Neural progenitor cell (in vitro differentiated cells): ENCODE measurements at regions not wholly inside any gene's neighbourhood (a gene's known extent, or its start where the extent isn't known, plus 50 kb on each side); places are given as distances from the start of the nearest gene placed in this dataset.

Experiments used
- DNase-seq: peaks from one replicate; pipeline ENCODE4 v3.0.0-alpha.2; 2016; ENCODE audit warnings: low spot score
- H2AFZ ChIP-seq: fragments of 200-600 bp; sonication (generic); replicated peaks from 2 replicates; pipeline ENCODE4 v1.6.1; 2016; ENCODE audit warnings: antibody characterized with exemption
- H3F3A ChIP-seq: fragments of 200-600 bp; sonication (generic); 2 replicates; pipeline ENCODE4 v1.6.1; 2016; ENCODE audit warnings: antibody characterized with exemption, low read depth
- H3K27ac ChIP-seq: fragments of 200-600 bp; sonication (generic); 2 replicates; pipeline ENCODE4 v1.5.1; 2016; ENCODE audit warnings: mild to moderate bottlenecking
- H3K27me3 ChIP-seq: fragments of 200-600 bp; sonication (generic); 2 replicates; pipeline ENCODE4 v1.6.1; 2016; ENCODE audit warnings: mild to moderate bottlenecking, moderate library complexity
- H3K36me3 ChIP-seq: fragments of 200-600 bp; sonication (generic); 2 replicates; pipeline ENCODE4 v1.5.1; 2016
- H3K4me1 ChIP-seq: fragments of 200-600 bp; sonication (generic); 2 replicates; pipeline ENCODE4 v1.6.1; 2016; ENCODE audit warnings: mixed run types
- H3K4me2 ChIP-seq: fragments of 200-600 bp; sonication (generic); 2 replicates; pipeline ENCODE4 v1.6.1; 2016
- H3K4me3 ChIP-seq: fragments of 200-600 bp; sonication (generic); 2 replicates; pipeline ENCODE4 v1.5.1; 2016
- H3K79me2 ChIP-seq: fragments of 200-600 bp; sonication (generic); 2 replicates; pipeline ENCODE4 v1.6.1; 2016; ENCODE audit warnings: low read depth
- H3K9ac ChIP-seq: fragments of 200-600 bp; sonication (generic); 2 replicates; pipeline ENCODE4 v1.6.1; 2016
- H3K9me3 ChIP-seq: fragments of 200-600 bp; sonication (generic); 2 replicates; pipeline ENCODE4 v1.5.1; 2016; ENCODE audit warnings: low read depth
- H4K20me1 ChIP-seq: fragments of 200-600 bp; sonication (generic); 2 replicates; pipeline ENCODE4 v1.6.1; 2016; ENCODE audit warnings: low read depth
- H3K27ac Mint-ChIP-seq: 3 replicates; pipeline ENCODE4 v1.8.0; 2021; ENCODE audit warnings: mixed read lengths
- H3K27me3 Mint-ChIP-seq: 2 replicates; pipeline ENCODE4 v1.8.0; 2022; ENCODE audit warnings: low read depth, mild to moderate bottlenecking, inconsistent platforms, moderate library complexity, mixed read lengths; ENCODE audit not compliant: insufficient read depth
- H3K36me3 Mint-ChIP-seq: 3 replicates; pipeline ENCODE4 v1.8.0; 2021; ENCODE audit warnings: mixed read lengths
- H3K4me1 Mint-ChIP-seq: 3 replicates; pipeline ENCODE4 v1.8.0; 2021; ENCODE audit warnings: mixed read lengths
- H3K4me3 Mint-ChIP-seq: 3 replicates; pipeline ENCODE4 v1.8.0; 2021; ENCODE audit warnings: mild to moderate bottlenecking, moderate library complexity, mixed read lengths
- H3K9me3 Mint-ChIP-seq: 3 replicates; pipeline ENCODE4 v1.8.0; 2020; ENCODE audit warnings: mixed read lengths
- EZH2 ChIP-seq: fragments of 200-600 bp; sonication (generic); IDR thresholded peaks from 2 replicates; pipeline ENCODE4 v1.6.1; 2017; ENCODE audit warnings: antibody characterized with exemption, mild to moderate bottlenecking, moderate library complexity
- EZH2phosphoT487 ChIP-seq: fragments of 200-600 bp; sonication (generic); IDR thresholded peaks from 2 replicates; pipeline ENCODE4 v1.6.1; 2017; ENCODE audit warnings: antibody characterized with exemption
- TF ChIP-seq, protein P1 (sequence below): fragments of 200-600 bp; sonication (generic); IDR thresholded peaks from 2 replicates; pipeline ENCODE4 v1.5.1; 2017; ENCODE audit warnings: antibody characterized with exemption, mild to moderate bottlenecking

- peaks cover 5% of the 10 kb centered on the region for H3K9me3 Mint-ChIP-seq
- no peaks in the 10 kb centered on the region for H3K36me3 Mint-ChIP-seq
- no peak overlapping the region for H3K27ac Mint-ChIP-seq
- Histone ChIP-seq H3K27ac (no peak overlapping the region), H3K9ac (no peak overlapping the region), H3K4me2 (no peak overlapping the region), H3K4me3 (no peak overlapping the region), H3K4me1 (peaks cover 15% of the 10 kb centered on the region), H3K27me3 (no peaks in the 10 kb centered on the region), H3K79me2 (no peaks in the 10 kb centered on the region), H2AFZ (no peak overlapping the region), H3K9me3 (no peaks in the 10 kb centered on the region), H4K20me1 (no peaks in the 10 kb centered on the region), H3F3A (no peaks in the 10 kb centered on the region), H3K36me3 (no peaks in the 10 kb centered on the region)
- peaks cover 8% of the 10 kb centered on the region for H3K27me3 Mint-ChIP-seq
- H3K4me3 Mint-ChIP-seq: no peak overlapping the region
- TF ChIP-seq, protein P1, sequence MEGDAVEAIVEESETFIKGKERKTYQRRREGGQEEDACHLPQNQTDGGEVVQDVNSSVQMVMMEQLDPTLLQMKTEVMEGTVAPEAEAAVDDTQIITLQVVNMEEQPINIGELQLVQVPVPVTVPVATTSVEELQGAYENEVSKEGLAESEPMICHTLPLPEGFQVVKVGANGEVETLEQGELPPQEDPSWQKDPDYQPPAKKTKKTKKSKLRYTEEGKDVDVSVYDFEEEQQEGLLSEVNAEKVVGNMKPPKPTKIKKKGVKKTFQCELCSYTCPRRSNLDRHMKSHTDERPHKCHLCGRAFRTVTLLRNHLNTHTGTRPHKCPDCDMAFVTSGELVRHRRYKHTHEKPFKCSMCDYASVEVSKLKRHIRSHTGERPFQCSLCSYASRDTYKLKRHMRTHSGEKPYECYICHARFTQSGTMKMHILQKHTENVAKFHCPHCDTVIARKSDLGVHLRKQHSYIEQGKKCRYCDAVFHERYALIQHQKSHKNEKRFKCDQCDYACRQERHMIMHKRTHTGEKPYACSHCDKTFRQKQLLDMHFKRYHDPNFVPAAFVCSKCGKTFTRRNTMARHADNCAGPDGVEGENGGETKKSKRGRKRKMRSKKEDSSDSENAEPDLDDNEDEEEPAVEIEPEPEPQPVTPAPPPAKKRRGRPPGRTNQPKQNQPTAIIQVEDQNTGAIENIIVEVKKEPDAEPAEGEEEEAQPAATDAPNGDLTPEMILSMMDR: no peak
- TF ChIP-seq EZH2 (no peak), EZH2phosphoT487 (no peak)
- peaks cover 42% of the 10 kb centered on the region for H3K4me1 Mint-ChIP-seq
- DNase-seq: no peak
Observed at GRCh38 chr1:67942274-67942673, 108.2 kb downstream of the DIRAS3 start.

- no peak for DNase-seq
- Mint-ChIP-seq H3K4me1 (peaks cover 47% of the 10 kb centered on the region), H3K4me3 (no peak overlapping the region), H3K9me3 (peaks cover 5% of the 10 kb centered on the region), H3K36me3 (no peaks in the 10 kb centered on the region), H3K27me3 (peaks cover 8% of the 10 kb centered on the region), H3K27ac (no peak overlapping the region)
- Histone ChIP-seq H3F3A (no peaks in the 10 kb centered on the region), H3K36me3 (no peaks in the 10 kb centered on the region), H3K79me2 (no peaks in the 10 kb centered on the region), H3K4me1 (peaks cover 15% of the 10 kb centered on the region), H3K4me3 (no peak overlapping the region), H3K9ac (no peak overlapping the region), H2AFZ (no peak overlapping the region), H3K27ac (no peak overlapping the region), H4K20me1 (no peaks in the 10 kb centered on the region), H3K27me3 (no peaks in the 10 kb centered on the region), H3K9me3 (no peaks in the 10 kb centered on the region), H3K4me2 (no peak overlapping the region)
- TF ChIP-seq, protein P1: no peak
Observed at GRCh38 chr1:67941746-67942145, 108.5 kb upstream of the GNG12 start.

GRCh38 chr1:67941155-67941554, 107.9 kb upstream of the GNG12 start:
- Mint-ChIP-seq H3K9me3 (peaks cover 5% of the 10 kb centered on the region), H3K27ac (no peak overlapping the region), H3K4me1 (peaks cover 49% of the 10 kb centered on the region), H3K4me3 (no peak overlapping the region), H3K36me3 (no peaks in the 10 kb centered on the region), H3K27me3 (peaks cover 8% of the 10 kb centered on the region)
- H3K27ac ChIP-seq: no peak overlapping the region
- H3K4me3 ChIP-seq: no peak overlapping the region
- no peaks in the 10 kb centered on the region for H3F3A ChIP-seq
- H4K20me1 ChIP-seq: no peaks in the 10 kb centered on the region
- no peaks in the 10 kb centered on the region for H3K36me3 ChIP-seq
- H2AFZ ChIP-seq: no peak overlapping the region
- TF ChIP-seq EZH2phosphoT487 (no peak), EZH2 (no peak)
- TF ChIP-seq, protein P1: no peak
- H3K9me3 ChIP-seq: no peaks in the 10 kb centered on the region
- DNase-seq: no peak
- no peak overlapping the region for H3K9ac ChIP-seq
- peaks cover 15% of the 10 kb centered on the region for H3K4me1 ChIP-seq
- H3K27me3 ChIP-seq: no peaks in the 10 kb centered on the region
- no peaks in the 10 kb centered on the region for H3K79me2 ChIP-seq
- no peak overlapping the region for H3K4me2 ChIP-seq

DNA sequence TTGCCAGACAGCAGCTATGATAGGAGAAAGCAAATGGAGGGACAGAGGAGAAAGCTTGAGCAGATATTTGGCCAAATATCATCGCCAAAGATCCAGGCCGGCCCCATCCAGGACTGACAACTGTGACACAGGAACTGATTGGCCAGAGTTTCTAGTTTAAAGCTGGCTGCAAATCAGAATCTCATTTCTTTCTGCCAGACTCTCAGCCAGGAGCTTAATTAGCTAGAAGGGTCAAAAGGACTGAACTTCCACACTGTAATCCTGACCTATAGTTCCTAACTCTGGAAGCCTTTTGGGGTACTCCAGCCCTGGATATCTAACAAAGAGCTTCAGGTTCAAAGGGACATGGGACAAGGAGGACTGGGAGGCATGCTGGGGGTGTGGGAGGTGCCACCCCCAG, 106.7 kb upstream of the GNG12 start:
- no peak overlapping the region for H3K4me2 ChIP-seq
- Mint-ChIP-seq H3K27ac (peak overlapping the region; percentile 69), H3K4me1 (peaks cover 56% of the 10 kb centered on the region), H3K9me3 (peaks cover 4% of the 10 kb centered on the region), H3K27me3 (peaks cover 5% of the 10 kb centered on the region), H3K36me3 (no peaks in the 10 kb centered on the region), H3K4me3 (no peak overlapping the region)
- H3K79me2 ChIP-seq: no peaks in the 10 kb centered on the region
- H3K4me3 ChIP-seq: no peak overlapping the region
- H3F3A ChIP-seq: no peaks in the 10 kb centered on the region
- no peak overlapping the region for H3K27ac ChIP-seq
- H3K27me3 ChIP-seq: no peaks in the 10 kb centered on the region
- peak; percentile 17 for DNase-seq
- H3K9ac ChIP-seq: no peak overlapping the region
- no peaks in the 10 kb centered on the region for H3K36me3 ChIP-seq
- no peaks in the 10 kb centered on the region for H4K20me1 ChIP-seq
- no peaks in the 10 kb centered on the region for H3K9me3 ChIP-seq
- peak overlapping the region; percentile 35 for H2AFZ ChIP-seq
- peaks cover 17% of the 10 kb centered on the region for H3K4me1 ChIP-seq
- TF ChIP-seq EZH2 (no peak), EZH2phosphoT487 (no peak)
- TF ChIP-seq, protein P1: no peak
